IPS DF 4.7 (cell line): ENCODE measurements at regions not wholly inside any gene's neighbourhood (a gene's known extent, or its start where the extent isn't known, plus 50 kb on each side); places are given as distances from the start of the nearest gene placed in this dataset.

Experiments
- DNase-seq: peaks from one replicate; pipeline ENCODE4 v3.0.0-alpha.2; 2013; ENCODE audit warnings: low spot score; ENCODE audit errors: extremely low read depth

DNA sequence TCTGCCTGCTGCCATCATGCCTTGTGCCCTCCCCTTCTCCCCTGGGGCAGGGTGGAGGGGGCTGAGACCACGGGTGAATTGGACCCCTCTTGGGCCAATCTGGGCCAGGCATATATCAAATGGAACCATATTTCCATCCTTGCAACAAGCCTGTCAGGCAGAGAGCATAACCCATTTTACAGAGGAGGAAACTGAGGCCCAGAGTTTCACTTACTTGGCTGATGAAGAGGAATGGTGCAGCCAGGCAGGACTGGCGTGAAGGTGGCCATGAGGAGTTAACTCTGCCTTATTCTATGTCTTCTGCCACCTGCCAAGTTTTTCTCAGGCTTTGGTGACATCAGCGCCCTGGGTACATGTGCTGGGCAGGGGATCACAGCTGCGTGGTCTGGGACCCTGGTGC is 155.5 kb upstream of the PCBD1 start:
- no peak for DNase-seq

GRCh38 chr10:71044720-71045119 is 156.4 kb upstream of the PCBD1 start:
- no peak for DNase-seq

- no peak for DNase-seq
Observed at GRCh38 chr10:71045204-71045809, 156.9 kb upstream of the PCBD1 start.

DNA sequence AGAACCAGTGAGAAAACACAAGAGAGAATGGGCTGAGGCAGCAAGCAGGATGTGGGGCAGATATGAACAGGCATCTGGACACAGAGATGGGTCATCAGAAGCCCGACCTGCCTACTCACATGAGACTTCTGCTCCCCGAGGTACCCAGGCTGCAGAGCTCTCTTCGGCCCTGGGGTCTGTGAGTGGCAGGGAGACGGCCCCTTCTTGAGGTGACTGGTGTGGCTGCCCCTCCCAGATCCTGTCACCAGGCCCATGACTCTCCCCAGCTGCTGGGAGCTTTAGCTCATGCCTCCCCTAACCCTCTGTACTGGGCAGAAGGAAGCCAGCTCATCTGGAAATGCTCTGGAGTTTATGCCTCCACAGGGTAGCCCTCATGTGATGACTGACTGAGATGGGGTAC is 157.6 kb upstream of the PCBD1 start:
- DNase-seq = no peak

GRCh38 chr10:71046747-71047146 is 158.4 kb upstream of the PCBD1 start:
- DNase-seq = no peak

DNA sequence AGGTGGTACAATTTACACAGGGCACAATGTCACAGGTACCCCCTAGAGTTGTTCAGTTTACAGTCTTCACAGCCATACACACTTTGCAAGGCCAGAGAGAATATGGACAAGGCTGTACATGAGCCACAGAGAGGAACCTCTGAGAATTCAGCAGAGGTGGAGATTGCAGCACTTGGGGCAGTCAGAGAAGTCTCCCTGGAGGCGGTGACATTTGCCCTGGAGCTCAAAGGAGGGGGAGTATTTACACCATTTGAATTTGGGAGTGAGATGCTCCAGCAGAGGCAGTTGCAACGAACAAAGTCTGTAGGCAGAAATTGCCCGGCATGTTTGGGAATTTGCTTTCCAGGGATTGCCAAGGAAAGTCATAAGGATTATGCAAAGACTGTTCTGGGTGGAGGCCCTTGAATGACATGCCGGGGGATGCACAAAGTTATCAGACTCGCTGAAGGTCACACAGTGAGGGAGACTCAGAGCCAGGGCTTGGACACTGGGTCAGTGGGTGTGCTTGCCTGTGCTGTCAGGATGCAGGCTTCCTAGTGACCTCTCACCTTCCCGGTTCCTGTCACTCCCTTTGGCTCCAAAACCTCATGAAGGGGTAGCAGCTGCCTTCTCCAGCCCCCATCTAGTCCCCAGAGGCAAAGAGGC is 160.7 kb upstream of the PCBD1 start:
- no peak for DNase-seq

GRCh38 chr10:71049994-71050393 is 161.6 kb upstream of the PCBD1 start:
- no peak for DNase-seq

- DNase-seq = no peak
Observed at GRCh38 chr10:71052076-71052660, 160.2 kb upstream of the UNC5B start.

DNA sequence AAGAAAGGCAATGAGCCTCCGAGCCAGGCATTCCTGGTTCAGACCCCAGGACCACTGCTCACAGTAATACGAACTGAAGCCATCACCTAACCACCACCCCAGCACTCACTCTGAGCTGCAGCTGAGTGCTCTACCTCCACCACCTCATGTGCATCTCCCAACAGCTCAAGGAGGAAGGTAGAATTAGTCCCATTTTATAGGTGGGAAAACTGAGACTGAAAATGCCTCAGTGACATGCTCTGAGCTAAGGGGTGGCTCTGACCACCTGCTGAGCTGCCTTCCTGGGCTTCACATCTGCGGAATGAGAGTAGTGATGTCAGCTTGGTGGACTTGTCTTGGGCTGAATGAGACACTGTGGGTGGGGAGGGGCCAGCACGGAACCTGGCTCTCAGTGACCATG is 159.7 kb upstream of the UNC5B start:
- no peak for DNase-seq

- DNase-seq = no peak
Observed at GRCh38 chr10:71053169-71053895, 159.0 kb upstream of the UNC5B start.

DNA sequence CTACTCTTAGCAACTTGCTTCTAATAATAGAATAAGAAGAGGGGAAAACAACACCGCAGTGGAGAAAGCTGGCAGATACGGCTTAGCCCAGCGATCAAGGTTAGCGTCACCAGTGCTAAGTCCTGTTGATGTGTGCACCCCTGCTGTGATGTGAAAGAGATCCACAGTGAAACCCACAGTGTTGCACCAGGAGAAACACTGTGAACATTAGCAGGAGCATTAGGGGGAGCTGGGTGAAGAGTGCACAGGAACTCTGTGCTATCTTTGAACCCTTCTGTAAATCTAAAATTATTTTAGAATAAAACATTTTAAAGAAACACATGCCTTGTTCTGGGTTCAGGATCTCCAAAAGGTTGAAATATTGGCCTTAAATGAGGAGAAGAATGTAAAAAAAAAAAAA is 154.1 kb upstream of the UNC5B start:
- DNase-seq = no peak

GRCh38 chr10:71059054-71059818 is 153.1 kb upstream of the UNC5B start:
- no peak for DNase-seq

DNA sequence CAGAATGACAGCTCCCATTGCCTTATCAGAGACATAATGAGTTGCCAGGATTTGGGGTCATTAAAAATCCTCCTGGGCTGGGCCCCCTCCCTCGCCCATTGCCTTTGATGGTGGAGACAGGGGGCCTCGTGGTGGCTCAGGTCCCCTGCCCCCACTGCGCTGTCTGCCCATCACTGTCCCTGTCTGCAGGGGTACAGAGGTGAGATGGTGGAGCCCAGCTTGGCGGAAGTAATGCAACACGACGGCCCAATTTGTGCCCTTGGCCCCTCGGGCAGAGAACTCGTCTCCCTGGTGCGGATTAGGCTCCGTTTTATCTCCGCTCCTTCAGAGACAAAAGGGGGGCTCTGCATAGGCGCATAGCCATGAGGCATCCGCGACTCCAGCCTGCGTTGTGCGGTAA is 152.4 kb upstream of the UNC5B start:
- no peak for DNase-seq

DNA sequence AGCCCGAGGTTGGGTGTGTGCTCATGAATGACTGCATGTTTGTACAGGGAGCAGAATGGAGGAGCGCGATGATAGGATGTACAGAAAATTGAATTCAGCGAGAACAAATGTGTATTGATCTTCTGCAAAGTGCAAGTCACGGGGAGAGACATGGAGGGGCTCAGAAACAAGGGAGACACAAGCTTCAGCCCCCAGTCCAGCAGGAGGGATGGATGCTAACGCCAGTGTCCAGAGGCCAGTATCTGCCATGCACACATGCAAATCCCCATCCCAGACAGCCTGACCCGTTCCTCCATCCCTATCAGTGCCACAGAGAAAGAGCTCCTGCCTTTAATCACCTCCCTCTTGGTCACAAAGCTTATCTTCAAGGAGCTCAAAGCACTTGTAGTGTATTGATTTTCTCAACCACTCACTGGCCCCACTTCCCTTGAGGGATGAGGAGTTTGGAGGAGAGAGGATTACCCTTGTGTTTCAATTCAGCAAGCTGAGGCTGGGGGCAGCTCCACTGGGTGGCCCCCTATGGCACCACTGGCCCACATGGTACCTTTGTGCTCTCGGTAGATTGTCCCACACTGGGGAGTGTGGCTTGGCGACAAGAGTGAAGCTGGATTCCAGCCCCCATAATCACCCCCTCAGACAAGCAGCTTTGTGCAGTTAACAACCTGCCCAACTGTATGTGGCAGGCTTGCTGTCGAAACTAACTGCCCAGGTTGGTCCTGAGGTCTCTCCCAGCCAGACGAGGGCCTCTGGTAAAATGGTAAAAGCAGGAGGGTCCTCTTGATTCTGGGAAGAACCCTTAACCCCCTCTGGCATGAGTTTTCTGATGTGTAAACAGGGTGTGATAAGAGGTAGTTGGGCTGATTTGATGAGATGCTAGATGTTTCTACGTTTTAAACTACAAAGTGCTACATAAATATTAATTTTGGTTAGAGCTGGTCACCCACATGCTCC is 151.6 kb upstream of the UNC5B start:
- no peak for DNase-seq

GRCh38 chr10:71061472-71061871 is 150.9 kb upstream of the UNC5B start:
- DNase-seq = no peak

- DNase-seq = no peak
Observed at GRCh38 chr10:71062156-71062555, 150.2 kb upstream of the UNC5B start.

DNA sequence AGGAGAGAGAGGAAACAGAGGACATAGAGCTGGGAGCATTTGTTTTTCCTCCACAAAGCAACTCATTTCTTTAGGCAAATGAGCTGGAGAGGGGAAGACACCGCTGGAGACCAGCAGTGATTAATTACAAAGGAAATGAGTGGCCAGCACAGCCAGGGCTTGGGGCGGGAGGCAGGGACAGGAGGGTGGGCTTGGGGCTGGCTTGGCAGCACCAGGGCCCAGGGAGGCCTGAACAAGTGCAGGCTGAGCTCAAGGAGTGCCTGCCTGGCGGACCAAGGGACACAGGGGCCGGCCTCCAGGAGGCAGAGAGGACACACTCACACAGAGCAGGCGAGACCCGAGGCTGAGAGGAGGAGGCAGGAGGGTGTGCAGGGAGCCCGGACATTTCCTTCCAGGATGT is 149.0 kb upstream of the UNC5B start:
- DNase-seq = no peak

- no peak for DNase-seq
Observed at GRCh38 chr10:71064413-71065118, 147.8 kb upstream of the UNC5B start.

DNA sequence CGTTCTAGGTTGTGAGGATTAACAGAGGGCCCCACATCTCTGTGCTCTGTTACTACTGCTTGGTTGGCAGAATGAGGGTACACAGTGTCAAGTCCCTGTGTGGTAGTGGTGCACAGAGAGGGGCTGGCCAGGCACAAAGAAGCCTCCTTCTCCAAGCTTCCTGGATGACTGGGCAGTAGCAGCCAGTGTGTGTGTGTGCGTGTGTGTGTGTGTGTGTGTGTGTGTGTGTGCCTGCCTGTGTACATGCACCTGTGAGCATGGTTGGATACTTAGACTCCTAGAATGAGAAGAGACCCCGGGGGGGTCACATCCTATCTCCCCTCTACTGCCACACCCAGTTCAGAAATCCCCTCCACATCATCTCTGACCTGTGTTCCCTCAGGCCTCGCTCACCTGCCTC is 146.7 kb upstream of the UNC5B start:
- DNase-seq = no peak

DNA sequence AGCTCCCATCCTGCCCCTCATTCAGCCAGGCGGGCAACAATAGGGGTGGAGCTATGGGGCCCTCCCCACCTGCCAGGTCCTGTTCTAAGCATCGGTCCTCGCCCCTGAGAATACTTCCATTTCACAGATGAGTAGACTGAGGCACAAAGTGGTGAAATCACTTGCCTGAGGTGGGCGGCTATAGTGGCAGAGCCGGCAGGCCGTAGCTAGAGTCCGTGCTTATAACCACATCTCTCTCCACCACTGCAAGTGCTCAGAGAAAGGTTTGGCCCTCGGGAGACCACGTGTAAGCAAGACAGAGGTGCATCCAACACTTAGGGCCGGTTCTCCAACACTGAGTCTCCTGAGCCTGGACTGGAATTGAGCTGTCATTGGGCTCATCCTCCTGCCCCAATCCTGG is 145.8 kb upstream of the UNC5B start:
- no peak for DNase-seq
